K562 (cell line): ENCODE measurements at regions not wholly inside any gene's neighbourhood (a gene's known extent, or its start where the extent isn't known, plus 50 kb on each side); places are given as distances from the start of the nearest gene placed in this dataset.

Experiments used
- CHD4 ChIP-seq: fragments of 200-600 bp; sonication (generic); IDR thresholded peaks from 3 replicates; pipeline ENCODE4 v1.6.1; 2012; ENCODE audit warnings: low read depth, mild to moderate bottlenecking, mixed read lengths, low read length, inconsistent platforms; ENCODE audit not compliant: insufficient read depth, insufficient replicate concordance, poor library complexity, severe bottlenecking
- NCOR1 ChIP-seq: fragments of 450-650 bp; IDR thresholded peaks from 2 replicates; pipeline ENCODE4 v1.6.1; 2016; ENCODE audit warnings: mild to moderate bottlenecking, moderate library complexity
- TF ChIP-seq, protein P1 (sequence below): fragments of 250-450 bp; sonication (Bioruptor Pico); IDR thresholded peaks from 2 replicates; pipeline ENCODE4 v1.4.0; 2020; ENCODE audit warnings: mild to moderate bottlenecking, moderate library complexity

DNA sequence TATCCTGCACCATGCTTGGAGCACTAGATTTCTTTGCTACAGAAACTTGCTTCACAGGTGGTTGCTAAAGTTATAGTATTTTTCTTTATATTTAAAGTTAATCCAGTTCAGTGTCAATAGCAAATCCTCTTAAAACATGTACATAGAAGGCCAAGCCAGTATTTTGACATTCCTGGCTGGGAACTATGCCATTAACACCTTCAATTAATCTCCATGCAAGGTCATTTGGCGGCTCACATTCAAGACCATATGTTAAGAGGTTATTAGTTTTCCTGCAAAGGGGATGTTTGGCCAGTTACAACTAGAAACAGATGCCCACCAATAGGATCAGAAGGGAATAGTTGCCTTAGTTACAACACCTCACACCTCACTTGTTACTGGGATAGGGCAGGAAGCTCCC, 261.3 kb upstream of the MEIS1 start:
- TF ChIP-seq, protein P1, sequence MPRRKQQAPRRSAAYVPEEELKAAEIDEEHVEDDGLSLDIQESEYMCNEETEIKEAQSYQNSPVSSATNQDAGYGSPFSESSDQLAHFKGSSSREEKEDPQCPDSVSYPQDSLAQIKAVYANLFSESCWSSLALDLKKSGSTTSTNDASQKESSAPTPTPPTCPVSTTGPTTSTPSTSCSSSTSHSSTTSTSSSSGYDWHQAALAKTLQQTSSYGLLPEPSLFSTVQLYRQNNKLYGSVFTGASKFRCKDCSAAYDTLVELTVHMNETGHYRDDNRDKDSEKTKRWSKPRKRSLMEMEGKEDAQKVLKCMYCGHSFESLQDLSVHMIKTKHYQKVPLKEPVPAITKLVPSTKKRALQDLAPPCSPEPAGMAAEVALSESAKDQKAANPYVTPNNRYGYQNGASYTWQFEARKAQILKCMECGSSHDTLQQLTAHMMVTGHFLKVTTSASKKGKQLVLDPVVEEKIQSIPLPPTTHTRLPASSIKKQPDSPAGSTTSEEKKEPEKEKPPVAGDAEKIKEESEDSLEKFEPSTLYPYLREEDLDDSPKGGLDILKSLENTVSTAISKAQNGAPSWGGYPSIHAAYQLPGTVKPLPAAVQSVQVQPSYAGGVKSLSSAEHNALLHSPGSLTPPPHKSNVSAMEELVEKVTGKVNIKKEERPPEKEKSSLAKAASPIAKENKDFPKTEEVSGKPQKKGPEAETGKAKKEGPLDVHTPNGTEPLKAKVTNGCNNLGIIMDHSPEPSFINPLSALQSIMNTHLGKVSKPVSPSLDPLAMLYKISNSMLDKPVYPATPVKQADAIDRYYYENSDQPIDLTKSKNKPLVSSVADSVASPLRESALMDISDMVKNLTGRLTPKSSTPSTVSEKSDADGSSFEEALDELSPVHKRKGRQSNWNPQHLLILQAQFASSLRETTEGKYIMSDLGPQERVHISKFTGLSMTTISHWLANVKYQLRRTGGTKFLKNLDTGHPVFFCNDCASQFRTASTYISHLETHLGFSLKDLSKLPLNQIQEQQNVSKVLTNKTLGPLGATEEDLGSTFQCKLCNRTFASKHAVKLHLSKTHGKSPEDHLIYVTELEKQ (CRISPR knock-in tag): no peak
- TF ChIP-seq NCOR1: no peak
- no peak for TF ChIP-seq CHD4
